ENCODE measurements at regions not wholly inside any gene's neighbourhood (a gene's known extent, or its start where the extent isn't known, plus 50 kb on each side); places are given as distances from the start of the nearest gene placed in this dataset.

DNA sequence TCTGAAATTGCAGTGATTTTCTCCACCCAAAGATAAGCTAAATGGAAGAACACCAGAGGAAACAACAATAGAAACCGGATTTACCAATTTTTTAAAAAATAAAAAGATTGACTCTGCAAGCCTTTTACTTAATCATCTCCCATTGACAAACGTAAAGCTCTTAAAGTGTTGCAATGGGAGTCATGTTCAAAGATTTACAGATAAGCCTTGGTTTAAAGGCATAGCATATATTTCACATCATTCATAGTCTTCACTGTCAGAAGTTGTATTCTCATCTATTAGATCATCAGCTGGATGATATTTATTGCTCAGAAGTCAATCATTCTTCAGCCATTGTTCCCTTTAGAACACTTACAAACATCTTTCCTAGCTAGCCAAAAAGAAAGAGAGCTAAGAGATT, 397.6 kb downstream of the GBE1 start (continued):
- TF ChIP-seq BRF2 (IDR thresholded peaks at IDR 0.05; ENCODE audit: borderline replicate concordance, insufficient read depth, insufficient read length): no peak
- no peak for TF ChIP-seq ZNF778 (CRISPR knock-in tag; IDR thresholded peaks at IDR 0.05)
- TF ChIP-seq MCM3 (IDR thresholded peaks at IDR 0.05): no peak
- no peak for TF ChIP-seq MYBL2 (IDR thresholded peaks at IDR 0.05; ENCODE audit: low read depth)
- TF ChIP-seq MYBL2 (CRISPR knock-in tag; IDR thresholded peaks at IDR 0.05; ENCODE audit: borderline replicate concordance): no peak
- no peak for TF ChIP-seq TFAP4 (CRISPR knock-in tag; IDR thresholded peaks at IDR 0.05; ENCODE audit: borderline replicate concordance)
- no peak for TF ChIP-seq ILK (tag; IDR thresholded peaks at IDR 0.05; ENCODE audit: borderline replicate concordance, low read depth)
- TF ChIP-seq HEY1 (CRISPR knock-in tag; IDR thresholded peaks at IDR 0.05; ENCODE audit: borderline replicate concordance): no peak
- TF ChIP-seq ZNF408 (CRISPR knock-in tag; IDR thresholded peaks at IDR 0.05; ENCODE audit: low read depth): no peak

DNA sequence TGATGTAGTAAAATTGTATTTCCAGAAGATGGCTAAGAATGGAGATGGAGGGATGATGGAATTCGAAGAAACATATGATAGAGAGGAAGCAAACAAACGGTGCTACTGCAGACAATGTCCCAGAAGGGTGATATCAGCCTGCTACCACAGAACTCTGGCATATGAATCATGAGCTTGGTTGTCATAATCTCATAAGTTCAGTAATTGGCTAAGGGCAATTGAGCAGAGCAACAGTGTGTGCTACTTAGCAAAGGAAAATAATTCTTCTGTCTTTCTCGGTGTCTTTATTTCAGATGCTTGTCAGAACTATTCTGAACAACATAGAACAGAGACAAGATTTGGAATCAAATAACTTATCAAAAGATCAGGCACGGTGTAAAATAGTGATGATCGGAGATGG, 407.3 kb downstream of the GBE1 start:
- Histone ChIP-seq H3K9me3 (replicated peaks; ENCODE audit: control insufficient read depth, insufficient read depth, low read depth, low read length) (no peaks in the 10 kb centered on the region), H4K20me1 (replicated peaks; ENCODE audit: control insufficient read depth, insufficient read depth, low read length) (no peaks in the 10 kb centered on the region), H3K79me2 (ENCODE audit: control insufficient read depth, insufficient read depth, low read length) (no peaks in the 10 kb centered on the region), H3K4me3 (no peak overlapping the region), H3K36me3 (ENCODE audit: control insufficient read depth, insufficient read depth, low read length) (no peaks in the 10 kb centered on the region), H3K9ac (ENCODE audit: insufficient read depth in 1 of 2, low read depth in 2 of 2, low read length in 2 of 2) (no peak overlapping the region), H3K4me1 (replicated peaks in 1 of 2; ENCODE audit: control insufficient read depth in 2 of 2, insufficient read depth in 2 of 2, low read length in 2 of 2) (no peaks in the 10 kb centered on the region), H3K27me3 (ENCODE audit: control insufficient read depth in 2 of 2, insufficient read depth in 2 of 2, low read length in 2 of 2) (no peaks in the 10 kb centered on the region), H3K9me1 (ENCODE audit: control insufficient read depth, insufficient read depth, low read length) (no peaks in the 10 kb centered on the region), H3K4me2 (ENCODE audit: insufficient read depth, low read length) (no peak overlapping the region), H2AFZ (ENCODE audit: low read depth, low read length) (no peak overlapping the region), H3K27ac (ENCODE audit: extremely low read depth, low read depth, low read length) (no peak overlapping the region)
- ChIA-PET POLR2A (no interaction called here), CTCF (ENCODE audit: low intra/inter-chr PET ratio) (no interaction called here)
- BruUV-seq (replicated peaks): no TSS peak
- intact Hi-C loops (cut with micrococcal nuclease): no loop called here
- WGBS (ENCODE audit: insufficient coverage, low coverage, missing lambda C conversion rate): 0% methylated on average over 5 of the region's 5 CpGs
- DNase-seq (ENCODE audit: extremely low read depth in 1 of 4, low spot score in 3 of 4) (no peak), FAIRE-seq (no peak), ATAC-seq (no peak)
- in situ Hi-C loops (cut with MboI): no loop called here
- TF ChIP-seq, protein P1, sequence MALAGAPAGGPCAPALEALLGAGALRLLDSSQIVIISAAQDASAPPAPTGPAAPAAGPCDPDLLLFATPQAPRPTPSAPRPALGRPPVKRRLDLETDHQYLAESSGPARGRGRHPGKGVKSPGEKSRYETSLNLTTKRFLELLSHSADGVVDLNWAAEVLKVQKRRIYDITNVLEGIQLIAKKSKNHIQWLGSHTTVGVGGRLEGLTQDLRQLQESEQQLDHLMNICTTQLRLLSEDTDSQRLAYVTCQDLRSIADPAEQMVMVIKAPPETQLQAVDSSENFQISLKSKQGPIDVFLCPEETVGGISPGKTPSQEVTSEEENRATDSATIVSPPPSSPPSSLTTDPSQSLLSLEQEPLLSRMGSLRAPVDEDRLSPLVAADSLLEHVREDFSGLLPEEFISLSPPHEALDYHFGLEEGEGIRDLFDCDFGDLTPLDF (CRISPR knock-in tag; IDR thresholded peaks at IDR 0.05): no peak
- TF ChIP-seq ZFP36 (IDR thresholded peaks at IDR 0.05; ENCODE audit: low read depth, low read length, partially characterized antibody): no peak
- TF ChIP-seq, protein P2, sequence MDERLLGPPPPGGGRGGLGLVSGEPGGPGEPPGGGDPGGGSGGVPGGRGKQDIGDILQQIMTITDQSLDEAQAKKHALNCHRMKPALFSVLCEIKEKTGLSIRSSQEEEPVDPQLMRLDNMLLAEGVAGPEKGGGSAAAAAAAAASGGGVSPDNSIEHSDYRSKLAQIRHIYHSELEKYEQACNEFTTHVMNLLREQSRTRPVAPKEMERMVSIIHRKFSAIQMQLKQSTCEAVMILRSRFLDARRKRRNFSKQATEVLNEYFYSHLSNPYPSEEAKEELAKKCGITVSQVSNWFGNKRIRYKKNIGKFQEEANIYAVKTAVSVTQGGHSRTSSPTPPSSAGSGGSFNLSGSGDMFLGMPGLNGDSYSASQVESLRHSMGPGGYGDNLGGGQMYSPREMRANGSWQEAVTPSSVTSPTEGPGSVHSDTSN (CRISPR knock-in tag; IDR thresholded peaks at IDR 0.05; ENCODE audit: low read depth): no peak
- TF ChIP-seq, protein P2 (tag; conservative IDR thresholded peaks at IDR 0.05; ENCODE audit: low read depth): no peak

All from K562 (cell line).